ENCODE measurements at regions not wholly inside any gene's neighbourhood (a gene's known extent, or its start where the extent isn't known, plus 50 kb on each side); places are given as distances from the start of the nearest gene placed in this dataset.

DNA sequence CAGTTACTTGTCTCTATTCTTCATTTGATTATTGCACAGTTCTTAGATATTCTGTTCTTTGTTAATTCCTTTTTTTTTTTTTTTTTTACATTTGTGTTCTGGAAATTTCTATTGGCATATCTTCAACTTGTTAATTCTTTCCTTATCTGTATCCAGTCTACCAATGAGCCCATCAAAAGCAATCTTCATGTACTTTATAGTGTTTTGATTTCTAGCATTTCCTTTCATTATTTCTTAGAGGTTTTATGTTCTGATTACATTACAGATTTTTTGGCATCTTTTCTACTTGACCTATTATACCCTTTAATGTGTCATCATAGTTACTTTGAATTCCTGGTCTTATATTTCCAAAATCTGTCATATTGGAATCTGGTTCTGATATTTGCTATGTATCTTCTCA is 2194.8 kb downstream of the PCDH9 start:
- no peak for DNase-seq (ENCODE audit: low read depth)

DNA sequence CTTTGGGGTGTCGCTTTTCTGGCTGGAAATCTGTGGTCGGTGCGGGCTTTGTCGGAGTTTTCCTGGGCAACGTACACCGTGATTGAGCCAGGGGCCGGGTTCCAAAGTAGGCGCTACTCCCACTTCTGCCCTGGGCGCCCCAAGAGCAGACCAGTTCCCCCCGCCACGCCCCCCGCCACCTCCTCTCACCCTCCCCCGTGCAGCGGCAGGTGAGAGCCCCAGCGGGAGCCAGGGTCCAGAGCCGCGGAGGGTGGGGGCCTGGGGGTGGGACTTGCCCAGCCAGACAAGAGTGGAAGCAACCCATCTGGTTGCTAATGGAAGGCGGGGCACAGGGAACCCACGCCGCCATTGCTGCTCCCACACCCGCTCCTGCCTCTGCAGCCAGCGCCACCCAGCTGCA is 2195.9 kb downstream of the PCDH9 start:
- no peak for DNase-seq (ENCODE audit: low read depth)

DNA sequence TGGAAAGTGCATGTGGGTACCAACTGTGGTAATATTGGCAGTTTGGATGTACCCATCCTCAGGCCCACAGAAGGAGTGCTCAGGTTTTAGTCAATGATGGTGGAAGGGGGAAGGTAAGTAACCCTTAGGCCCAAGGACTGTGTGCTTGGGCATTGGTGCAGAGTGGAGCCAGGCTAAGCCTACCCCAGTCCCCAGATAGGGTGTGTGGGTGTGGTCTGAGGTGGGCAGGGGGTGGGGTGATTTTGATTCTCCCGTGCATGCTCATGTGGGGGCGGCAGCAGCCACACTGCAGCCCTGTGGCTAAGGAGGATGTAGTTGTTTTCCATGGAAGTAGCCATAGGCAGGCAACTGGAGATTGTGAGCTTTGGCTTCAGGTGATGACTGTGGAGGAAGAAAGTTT is 2197.3 kb downstream of the PCDH9 start:
- DNase-seq (ENCODE audit: low read depth), result no peak

DNA sequence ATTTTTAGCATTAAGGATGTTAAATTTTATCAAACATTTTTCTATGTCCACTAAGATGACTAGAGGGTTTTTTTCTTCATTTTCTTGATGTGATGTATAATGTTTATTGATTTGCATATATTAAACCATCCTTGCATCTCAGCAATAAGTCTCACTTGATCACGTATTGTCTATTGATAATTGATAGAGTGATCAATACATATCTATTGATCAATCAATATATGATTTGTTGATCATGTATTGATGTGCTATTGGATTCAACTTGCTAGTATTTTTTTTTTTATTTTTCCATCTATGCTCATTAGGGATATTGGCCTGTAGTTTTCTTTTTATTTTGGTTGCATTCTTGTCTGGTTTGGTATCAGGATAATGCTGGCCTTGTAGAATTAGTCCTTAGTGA is 2202.0 kb downstream of the PCDH9 start:
- no peak for DNase-seq (ENCODE audit: low read depth)

DNA sequence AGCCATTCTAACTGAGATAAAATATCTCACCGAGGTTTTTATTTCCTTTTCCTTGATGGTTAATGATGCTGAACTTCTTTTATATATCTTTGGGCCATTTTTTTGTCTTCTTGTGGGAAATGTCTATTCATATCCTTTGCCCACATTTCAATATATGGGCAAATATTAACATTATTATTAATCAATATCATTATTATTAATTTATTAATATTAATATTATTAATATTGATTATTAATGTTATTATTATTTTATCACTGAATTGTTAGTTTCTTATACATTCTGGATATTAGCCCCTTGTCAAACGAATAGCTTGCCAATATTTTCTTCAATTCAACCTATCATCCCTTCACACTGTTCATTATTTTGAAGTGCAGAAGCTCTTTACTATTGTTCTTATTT is 2203.6 kb downstream of the PCDH9 start:
- no peak for DNase-seq (ENCODE audit: low read depth)

DNA sequence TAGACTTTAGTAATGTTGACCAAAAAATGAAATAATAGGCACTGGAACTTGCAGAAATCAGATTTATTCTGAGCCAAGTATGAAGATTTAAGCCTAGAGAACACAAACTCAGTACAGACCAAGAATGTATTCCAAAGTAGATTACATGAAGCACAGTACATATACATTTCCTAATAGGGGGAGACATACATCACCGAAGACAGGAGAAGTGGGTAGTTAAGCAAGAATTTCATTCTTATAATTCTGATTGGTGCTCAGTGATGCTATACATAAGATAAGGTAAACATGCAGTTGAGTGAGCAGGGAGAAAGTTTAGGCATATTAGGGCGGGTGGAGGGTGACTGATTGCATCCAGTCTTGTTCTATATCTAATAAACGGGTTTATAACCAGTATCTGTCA is 2218.8 kb downstream of the PCDH9 start:
- DNase-seq (ENCODE audit: low read depth), result no peak

DNA sequence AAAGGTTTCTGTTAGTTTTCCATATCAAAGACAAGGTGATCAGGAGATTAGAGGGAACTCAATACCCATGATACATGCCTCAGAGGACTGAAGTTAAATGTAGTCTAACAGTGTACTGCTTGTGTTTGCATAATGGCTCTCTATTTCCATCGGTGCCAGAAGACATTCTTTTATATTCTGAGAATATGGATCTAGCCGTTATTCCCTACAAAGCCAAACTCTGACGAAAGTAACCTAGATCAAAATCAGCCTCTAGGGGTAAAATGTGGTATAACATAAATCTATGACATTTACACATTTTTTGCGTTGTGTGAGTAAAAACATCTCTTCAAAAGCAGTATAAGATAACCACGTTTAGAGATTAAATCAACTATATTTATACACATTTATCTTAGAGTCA is 2232.7 kb downstream of the PCDH9 start:
- DNase-seq (ENCODE audit: low read depth), result no peak

DNA sequence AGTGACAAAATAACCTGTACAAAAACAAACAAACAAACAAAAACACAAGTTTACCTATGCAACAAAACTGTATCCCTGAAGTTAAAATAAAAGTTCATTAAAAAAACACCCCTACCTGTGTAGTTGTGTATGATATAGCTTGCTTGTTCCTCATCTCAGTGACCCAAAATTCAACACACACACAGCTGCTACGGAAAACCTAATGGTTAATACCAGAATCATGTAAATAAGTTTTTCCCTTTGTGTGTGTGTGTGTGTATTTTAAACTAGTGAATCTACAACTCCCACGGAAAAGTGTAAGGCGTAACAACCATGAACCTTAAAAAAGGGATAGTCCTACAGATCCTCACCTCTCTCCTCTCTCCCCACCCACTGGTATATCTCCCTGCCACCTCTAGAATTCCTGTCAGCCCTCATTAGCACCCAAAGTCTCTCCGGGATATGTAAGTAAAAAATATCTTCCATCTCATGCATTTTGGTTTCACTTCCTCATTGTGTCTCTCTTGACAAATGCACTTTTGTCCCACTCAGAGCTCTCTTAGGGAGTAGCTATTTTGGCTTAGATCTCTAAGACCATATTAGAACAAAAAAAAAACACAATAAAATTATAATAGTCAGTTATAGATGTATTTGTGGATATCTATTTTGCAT is 2236.5 kb downstream of the PCDH9 start:
- no peak for DNase-seq (ENCODE audit: low read depth)

DNA sequence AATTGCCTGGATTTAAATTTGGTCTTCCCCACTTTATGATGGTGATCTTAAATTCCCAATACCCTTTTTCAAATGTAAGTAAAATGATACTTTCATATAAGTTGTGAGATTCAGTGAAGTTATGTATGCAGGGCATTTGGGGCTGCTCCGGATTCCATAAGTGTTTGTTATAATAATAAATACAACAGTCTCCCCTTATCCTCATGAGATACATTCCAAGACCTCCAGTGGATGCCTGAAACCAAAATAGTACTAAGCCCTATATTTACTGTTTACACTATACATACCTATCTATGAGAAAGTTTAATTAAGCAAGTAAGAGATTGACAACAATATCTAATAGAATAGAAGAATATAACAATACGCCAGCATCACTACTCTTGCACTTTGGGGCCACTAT is 2237.8 kb downstream of the PCDH9 start:
- DNase-seq (ENCODE audit: low read depth), result no peak

DNA sequence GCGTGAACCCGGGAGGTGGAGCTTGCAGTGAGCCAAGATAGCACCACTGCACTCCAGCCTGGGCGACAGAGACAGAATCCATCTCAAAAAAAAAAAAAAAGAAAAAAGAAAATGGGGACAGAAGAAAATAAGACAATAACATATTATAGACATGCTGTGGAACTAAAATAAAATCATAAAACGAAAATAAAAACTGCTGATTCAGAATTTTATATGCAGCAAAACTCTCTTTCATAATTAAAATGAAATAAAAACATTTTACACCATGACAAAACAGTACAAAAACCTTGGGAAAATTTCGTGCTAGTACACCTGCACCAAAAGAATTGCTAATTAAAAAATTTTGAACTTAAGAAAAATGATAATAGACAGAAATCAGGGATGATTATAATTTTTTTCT is 2245.1 kb downstream of the PCDH9 start:
- DNase-seq (ENCODE audit: low read depth), result no peak

DNA sequence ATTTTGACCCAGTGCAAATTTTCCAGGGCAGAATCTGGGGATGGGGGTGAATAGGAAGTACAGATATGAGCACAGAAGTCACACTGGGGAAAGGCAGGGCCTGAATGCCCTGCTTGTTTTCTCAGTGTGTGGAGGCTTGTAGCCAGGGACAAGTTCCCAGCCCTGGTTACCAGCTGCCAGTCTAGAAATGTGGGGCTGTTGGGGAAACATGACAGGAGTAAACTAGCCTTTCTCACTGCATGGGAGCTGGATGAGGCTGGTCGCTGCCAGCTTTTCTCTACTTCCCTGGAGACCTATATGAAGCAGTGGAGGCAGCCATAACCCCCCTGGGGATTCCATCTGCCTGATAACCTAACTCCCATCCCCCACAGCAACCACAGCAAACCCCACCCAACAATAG is 2267.7 kb downstream of the PCDH9 start:
- no peak for DNase-seq (ENCODE audit: low read depth)

DNA sequence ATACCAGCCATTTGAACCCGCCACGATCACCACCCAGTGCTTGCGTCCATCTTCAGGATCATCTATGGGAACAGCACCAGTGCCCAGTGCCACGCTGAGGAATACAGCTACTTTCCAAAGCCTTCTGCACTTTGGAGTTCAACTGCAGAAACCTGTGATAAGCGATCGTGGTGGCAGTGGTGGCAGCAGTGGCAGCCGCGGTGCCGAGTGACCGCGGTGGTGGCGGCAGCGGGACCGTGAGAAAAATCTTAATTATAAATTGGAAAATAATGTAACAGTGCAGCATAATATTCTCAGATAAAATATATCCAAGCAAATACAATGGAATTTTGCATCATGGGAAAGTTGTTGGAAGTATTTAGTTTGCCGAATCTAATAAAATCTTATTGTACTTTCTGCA is 2270.9 kb downstream of the PCDH9 start:
- no peak for DNase-seq (ENCODE audit: low read depth)

DNA sequence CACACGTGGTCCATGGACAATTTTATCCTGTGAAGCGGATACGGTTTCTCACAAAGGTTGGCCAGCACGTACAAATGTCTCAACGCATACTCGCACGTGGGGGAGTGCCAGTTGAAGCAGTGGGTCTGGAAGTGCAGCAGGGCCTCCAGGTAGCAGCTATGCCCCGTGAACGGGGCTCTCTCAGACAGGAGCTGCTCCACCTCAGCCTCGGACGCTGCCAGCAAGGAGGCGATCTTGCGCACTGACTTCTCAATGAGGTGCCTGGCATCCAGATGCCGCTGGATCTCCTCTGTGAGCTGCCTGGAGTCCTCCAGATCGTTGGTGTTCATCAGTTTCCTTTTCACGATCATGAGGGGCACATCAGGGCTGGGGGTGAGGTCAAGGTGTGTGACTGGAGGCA is 2272.0 kb downstream of the PCDH9 start:
- no peak for DNase-seq (ENCODE audit: low read depth)

DNA sequence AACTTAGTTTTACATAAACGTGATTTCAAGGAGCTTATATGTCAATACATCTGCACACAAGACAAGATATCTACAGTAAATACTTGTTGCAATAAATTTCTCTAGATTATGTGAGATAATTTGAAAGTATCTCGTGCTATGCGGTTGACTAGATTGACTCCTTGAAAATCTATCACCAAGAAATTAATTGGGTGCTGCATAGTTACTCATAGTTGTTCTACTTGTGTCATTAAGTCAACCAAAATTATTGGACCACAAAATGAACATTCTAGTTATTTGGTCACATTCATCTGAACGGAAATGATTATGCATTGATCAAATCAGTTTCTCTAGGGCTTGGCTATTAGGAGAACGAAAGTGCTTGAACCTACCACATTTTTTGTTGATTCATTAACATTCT is 2291.5 kb downstream of the PCDH9 start:
- DNase-seq (ENCODE audit: low read depth), result no peak

DNA sequence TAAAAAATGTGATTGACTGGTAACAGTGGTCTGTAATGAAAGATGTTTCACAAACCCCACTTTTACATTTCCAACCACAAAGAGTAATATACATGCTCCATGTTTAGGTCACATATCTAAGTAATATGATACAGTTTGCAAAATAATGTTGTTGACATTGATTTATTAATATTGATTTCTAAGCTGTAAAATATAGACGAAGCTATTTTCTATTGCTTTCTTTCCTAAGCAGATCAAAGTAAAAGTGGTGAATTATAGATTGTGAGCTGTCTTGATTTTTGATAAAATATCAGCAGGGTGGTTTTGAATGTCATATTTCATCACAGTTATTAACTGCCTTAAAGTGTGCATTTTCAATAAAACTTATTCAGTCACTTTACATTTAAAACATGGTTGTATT is 2292.8 kb downstream of the PCDH9 start:
- DNase-seq (ENCODE audit: low read depth), result no peak

DNA sequence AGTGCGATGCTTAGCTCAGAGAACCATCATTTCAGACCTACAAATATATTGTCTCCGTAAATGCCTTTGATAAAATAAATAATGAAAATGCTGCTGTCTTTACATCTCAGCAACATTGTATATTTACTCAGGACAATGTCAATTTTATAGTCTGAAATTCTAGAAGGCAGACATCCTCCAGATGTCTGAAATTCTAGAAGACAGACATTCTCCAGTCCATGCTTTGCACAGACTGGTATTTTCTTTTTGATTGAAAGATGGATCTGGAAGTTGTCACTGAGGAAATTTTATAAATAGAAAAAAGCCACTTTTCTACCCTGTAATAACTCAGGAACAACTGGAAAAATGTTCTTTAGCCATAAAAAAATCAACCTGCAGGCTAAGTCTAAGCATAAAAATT is 2293.3 kb downstream of the PCDH9 start:
- no peak for DNase-seq (ENCODE audit: low read depth)

DNA sequence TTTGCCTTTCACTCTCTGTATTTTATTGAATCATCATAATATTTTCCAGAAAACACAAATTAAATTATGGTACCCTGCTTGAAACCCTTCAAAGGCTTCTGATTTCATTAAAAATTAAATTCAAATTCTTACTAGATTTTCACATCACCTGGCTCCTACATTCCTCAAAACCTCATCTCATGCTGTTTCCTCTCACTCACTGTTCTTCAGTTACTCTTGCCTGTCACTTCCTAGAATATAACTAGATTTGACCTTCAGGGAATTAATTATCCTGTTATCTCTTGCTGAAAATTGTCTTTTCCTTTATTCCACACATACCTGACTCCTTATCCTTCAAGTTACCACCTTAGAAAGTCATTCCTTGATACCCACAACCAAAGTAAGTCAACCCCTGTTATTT is 2294.7 kb downstream of the PCDH9 start:
- DNase-seq (ENCODE audit: low read depth), result no peak

DNA sequence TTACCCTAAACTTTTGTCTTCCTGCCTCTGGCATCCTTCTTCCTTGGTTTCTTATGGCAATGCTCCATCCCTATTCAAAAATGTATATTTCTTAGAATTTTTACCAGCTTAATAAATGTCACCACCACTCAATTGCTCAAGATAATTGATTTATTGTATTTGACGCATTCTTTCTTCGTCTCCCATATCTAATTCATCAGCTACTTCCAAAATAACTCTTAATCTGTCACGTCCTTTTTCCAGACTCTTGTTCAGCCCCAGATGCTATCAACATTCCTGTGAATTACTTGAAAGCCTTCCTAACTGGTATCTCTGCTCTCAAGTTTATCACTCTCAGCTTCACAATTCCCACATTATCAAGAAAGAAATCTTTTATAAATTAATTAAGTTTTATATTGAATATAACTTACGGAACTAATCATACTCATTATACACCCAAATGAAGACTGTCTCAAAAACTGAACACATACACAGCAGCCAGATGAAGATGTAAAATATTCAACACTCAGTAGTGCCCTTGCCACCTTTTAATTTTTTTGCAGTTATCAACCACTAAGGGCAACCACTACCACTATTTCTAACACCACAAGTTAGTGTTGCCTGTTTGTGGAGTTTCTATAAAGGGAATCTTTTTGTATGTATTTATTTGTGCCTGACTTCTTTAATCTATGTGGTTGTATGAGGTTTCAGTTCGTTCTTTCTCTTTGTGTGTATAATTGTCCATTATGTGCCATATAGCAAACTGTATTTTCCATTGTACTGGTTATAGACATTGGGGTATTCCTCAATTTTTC is 2295.4 kb downstream of the PCDH9 start:
- DNase-seq (ENCODE audit: low read depth), result no peak

DNA sequence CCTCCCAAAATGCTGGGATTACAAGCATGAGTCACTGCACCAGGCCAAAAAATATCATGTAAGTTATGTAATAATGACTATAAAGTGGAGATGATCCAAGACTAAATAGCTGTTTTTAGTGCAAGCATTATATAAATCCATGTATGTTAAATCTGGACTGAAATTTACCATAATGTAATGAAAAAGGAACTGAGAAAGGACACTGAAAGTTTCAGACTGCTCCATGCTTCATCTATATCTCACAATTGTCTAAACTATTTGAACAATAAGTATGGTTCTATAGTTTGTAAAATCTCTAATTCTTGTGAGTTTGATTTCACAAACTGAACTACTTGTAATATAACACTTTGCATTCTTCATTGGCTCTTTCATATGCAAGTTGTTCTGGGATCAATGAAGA is 2299.5 kb downstream of the PCDH9 start:
- no peak for DNase-seq (ENCODE audit: low read depth)

DNA sequence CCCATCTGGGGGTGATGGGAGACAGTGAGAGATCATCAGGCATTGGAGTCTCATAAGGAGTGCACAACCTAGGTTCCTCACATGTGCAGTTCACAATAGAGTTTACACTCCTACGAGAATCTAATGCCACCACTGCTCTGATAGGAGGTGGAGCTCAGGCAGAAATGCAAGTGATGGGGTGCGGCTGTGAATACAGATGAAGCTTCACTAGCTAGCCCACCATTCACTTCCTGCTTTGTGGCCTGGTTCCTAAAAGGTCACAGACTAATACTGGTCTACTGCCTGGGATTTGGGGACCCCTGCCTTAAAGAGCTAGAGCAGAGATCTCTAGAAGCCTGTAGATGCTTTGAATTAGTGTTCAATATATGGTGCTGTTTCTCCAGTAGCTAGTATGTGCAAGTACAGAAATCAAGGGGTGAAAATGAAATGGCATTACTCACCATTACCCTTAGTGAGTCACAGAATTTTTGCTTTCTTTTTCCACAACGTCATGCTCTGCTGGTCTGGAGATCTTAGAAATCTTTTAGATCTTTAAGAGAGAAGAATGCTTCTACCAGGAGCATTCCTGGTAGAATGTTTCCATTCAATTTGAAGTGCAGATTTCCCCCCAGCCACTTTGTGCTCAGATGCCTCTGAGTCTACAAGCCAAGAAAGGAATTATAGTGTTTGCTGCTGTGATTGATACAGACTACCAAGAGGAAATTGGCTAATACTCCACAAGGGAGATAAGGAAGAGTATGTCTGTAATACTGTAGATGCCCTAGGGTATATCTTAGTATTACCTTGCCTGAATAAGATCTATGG is 2301.2 kb downstream of the PCDH9 start:
- DNase-seq (ENCODE audit: low read depth), result no peak

DNA sequence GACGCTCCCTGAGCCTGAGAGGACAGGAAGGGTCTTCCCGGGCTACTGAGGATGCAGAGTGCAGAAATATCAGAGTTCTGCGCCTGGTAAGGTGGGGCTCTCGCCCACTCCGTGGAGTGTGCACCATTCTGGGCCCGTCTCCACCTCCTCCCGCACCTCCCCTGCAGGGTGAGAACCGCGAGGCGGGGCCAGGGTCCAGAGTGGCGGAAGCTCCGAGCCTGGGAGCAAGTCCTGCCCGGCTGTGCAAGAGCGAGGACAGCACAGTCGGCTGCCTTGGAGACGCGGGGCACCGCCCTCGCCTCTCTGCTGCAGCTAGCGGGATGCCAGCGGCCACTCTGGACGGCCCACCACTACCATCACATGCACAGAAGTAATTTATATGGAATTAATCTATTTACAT is 2304.4 kb downstream of the PCDH9 start:
- no peak for DNase-seq (ENCODE audit: low read depth)

DNA sequence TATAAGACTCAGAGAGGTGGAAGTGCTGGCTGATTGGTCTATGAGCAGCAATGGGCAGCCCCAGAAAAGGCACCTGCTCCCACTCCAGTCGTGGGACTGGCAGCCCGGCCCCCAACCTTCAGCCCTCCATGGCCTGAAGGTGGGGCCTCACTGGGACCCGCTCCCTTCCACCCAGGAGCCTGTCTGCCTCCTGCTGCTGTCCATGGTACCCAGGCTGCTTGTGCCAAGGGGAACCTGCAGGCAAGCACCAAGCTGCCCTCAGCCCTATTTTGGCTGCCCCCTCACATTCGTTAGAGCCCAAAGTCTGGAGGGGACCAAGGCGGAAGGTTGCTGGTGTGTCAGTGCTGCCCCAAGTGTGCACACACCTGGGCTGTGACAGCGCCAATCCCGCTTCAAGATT is 2304.9 kb downstream of the PCDH9 start:
- DNase-seq (ENCODE audit: low read depth), result no peak

DNA sequence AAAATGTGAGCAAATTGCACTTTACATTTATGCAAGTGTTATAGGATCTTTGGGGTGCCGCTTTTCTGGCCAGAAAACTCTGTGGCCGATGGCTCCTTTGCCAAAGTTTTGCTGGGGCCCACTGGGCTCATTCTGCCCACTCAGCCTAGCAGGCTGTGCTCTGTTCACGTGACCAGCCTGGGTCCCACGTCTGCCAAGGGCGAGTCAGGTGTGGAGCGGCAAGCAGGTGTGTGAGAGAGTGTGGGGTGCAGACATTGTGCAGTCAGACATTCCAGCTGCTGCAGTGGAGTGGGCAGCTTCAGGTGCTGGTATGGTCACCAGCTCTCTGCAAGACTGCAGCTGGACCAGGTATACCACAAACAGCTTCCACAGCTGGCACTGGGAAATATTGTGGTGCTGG is 2305.7 kb downstream of the PCDH9 start:
- no peak for DNase-seq (ENCODE audit: low read depth)

Data from Daoy (cell line).